ENCODE measurements at regions not wholly inside any gene's neighbourhood (a gene's known extent, or its start where the extent isn't known, plus 50 kb on each side); places are given as distances from the start of the nearest gene placed in this dataset.

GRCh38 chr4:81984746-81985145 lies 389.0 kb downstream of the HNRNPD start:
- BruUV-seq (replicated peaks): no TSS peak
- DNase-seq (ENCODE audit: unreplicated experiment): no peak
- Mint-ChIP-seq H3K9me3 (ENCODE audit: unreplicated experiment) (no peaks in the 10 kb centered on the region), H3K4me1 (ENCODE audit: insufficient read depth, unreplicated experiment) (no peaks in the 10 kb centered on the region), H3K36me3 (ENCODE audit: insufficient read depth, unreplicated experiment) (no peaks in the 10 kb centered on the region), H3K4me3 (ENCODE audit: unreplicated experiment) (no peak overlapping the region), H3K27me3 (ENCODE audit: insufficient read depth, unreplicated experiment) (no peaks in the 10 kb centered on the region), H3K27ac (ENCODE audit: low read depth, unreplicated experiment) (no peak overlapping the region)
- ChIA-PET CTCF (interaction anchor here (0.6 to 0.7 kb wide), 2 partner anchors 27 to 59 kb away, joined by 3 read pairs; no protein-coding TSS in a partner anchor), POLR2A (no interaction called here)
- intact Hi-C loops (cut with micrococcal nuclease): no loop called here
- TF ChIP-seq, protein P1, sequence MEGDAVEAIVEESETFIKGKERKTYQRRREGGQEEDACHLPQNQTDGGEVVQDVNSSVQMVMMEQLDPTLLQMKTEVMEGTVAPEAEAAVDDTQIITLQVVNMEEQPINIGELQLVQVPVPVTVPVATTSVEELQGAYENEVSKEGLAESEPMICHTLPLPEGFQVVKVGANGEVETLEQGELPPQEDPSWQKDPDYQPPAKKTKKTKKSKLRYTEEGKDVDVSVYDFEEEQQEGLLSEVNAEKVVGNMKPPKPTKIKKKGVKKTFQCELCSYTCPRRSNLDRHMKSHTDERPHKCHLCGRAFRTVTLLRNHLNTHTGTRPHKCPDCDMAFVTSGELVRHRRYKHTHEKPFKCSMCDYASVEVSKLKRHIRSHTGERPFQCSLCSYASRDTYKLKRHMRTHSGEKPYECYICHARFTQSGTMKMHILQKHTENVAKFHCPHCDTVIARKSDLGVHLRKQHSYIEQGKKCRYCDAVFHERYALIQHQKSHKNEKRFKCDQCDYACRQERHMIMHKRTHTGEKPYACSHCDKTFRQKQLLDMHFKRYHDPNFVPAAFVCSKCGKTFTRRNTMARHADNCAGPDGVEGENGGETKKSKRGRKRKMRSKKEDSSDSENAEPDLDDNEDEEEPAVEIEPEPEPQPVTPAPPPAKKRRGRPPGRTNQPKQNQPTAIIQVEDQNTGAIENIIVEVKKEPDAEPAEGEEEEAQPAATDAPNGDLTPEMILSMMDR (IDR thresholded peaks at IDR 0.05; ENCODE audit: unreplicated experiment): no peak

DNA sequence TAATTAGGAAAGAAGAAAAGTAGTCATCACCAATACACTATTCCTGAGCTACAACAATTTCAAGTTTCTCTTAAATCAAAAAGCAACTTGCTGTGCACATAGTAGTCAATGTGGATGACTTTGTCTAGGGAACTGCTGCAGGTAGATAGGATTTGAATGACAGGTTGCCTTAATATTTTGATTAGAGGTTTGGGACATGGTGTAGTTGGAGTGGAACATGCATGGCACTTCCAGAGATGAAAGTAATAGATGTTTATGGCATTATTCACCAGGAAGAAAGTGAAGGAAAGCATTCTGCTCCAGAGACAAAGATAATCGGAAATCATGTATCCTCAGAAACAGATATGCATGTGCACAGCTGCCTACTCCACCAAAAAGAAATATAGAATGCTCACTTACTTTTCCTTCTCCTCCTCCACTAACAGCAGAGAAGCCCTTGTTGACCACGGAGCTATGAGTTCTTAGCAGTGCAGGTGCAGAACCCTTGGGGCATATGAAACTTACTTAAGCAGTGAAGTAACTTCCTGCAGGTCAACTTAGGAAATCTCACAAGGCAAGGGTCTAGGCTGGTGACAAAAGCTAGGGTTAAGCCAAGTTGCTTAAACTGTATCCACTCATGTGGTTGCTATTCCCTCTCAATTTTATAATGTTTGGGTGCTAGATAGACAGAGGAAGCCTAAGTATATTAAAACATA lies 390.8 kb downstream of the HNRNPD start:
- CTCF ChIA-PET: interaction anchor here (0.5 to 0.6 kb wide), 2 partner anchors 286 to 576 kb away, joined by 3 read pairs; no protein-coding TSS in a partner anchor
- TF ChIP-seq, protein P1 (IDR thresholded peaks at IDR 0.05; ENCODE audit: unreplicated experiment): no peak
- intact Hi-C loops (cut with micrococcal nuclease): no loop called here
- Mint-ChIP-seq H3K27me3 (ENCODE audit: insufficient read depth, unreplicated experiment) (no peaks in the 10 kb centered on the region), H3K36me3 (ENCODE audit: insufficient read depth, unreplicated experiment) (no peaks in the 10 kb centered on the region), H3K27ac (ENCODE audit: low read depth, unreplicated experiment) (no peak overlapping the region), H3K9me3 (ENCODE audit: unreplicated experiment) (no peaks in the 10 kb centered on the region), H3K4me1 (ENCODE audit: insufficient read depth, unreplicated experiment) (no peaks in the 10 kb centered on the region), H3K4me3 (ENCODE audit: unreplicated experiment) (no peak overlapping the region)
- POLR2A ChIA-PET: no interaction called here
- DNase-seq (ENCODE audit: unreplicated experiment): no peak
- BruUV-seq (replicated peaks): no TSS peak

DNA sequence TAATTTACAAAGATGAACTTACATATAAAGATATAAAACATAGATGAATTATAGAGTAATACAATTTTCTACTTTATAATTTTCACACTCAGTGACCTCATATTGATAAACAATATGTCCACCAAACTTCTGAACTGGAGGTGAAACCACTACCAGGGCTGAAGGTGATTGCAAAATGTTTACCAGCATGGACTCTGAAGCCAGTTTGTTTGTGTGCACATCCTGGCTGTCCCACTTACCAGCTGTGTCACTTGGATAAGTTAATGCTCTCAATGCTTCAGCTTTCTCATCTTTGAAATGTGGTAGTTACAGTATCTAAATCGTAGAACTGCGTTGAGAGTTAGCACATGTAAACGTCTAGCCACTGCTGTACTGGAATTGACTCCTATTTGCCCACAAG lies 392.6 kb downstream of the HNRNPD start:
- Mint-ChIP-seq H3K4me1 (ENCODE audit: insufficient read depth, unreplicated experiment) (no peaks in the 10 kb centered on the region), H3K9me3 (ENCODE audit: unreplicated experiment) (no peaks in the 10 kb centered on the region)
- BruUV-seq (replicated peaks): no TSS peak

DNA sequence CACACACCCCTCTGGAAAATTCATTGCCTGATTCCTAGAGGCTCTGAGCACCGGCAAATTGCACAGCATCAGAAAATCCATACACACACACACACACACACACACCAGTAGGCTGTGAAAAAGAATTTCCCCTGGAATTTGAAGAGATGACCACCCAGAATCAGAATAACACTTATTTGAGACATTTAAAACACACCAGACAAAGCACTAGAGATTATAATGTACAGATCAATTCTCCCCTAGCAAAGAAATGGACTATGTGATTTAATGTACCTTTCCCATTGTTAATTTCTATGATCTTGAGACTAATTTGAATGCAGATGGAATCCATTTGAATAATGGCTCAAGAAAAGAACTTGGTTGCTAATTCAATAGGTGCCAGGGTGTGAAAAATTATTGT lies 399.3 kb downstream of the HNRNPD start:
- no peaks in the 10 kb centered on the region for H3K9me3 Mint-ChIP-seq (ENCODE audit: unreplicated experiment)
- intact Hi-C loops (cut with micrococcal nuclease): no loop called here
- H3K4me3 Mint-ChIP-seq (ENCODE audit: unreplicated experiment): no peak overlapping the region
- no peak overlapping the region for H3K27ac Mint-ChIP-seq (ENCODE audit: low read depth, unreplicated experiment)
- no peaks in the 10 kb centered on the region for H3K36me3 Mint-ChIP-seq (ENCODE audit: insufficient read depth, unreplicated experiment)
- ChIA-PET CTCF (no interaction called here), POLR2A (no interaction called here)
- H3K27me3 Mint-ChIP-seq (ENCODE audit: insufficient read depth, unreplicated experiment): no peaks in the 10 kb centered on the region
- no peaks in the 10 kb centered on the region for H3K4me1 Mint-ChIP-seq (ENCODE audit: insufficient read depth, unreplicated experiment)
- BruUV-seq (replicated peaks): no TSS peak
- DNase-seq (ENCODE audit: unreplicated experiment): no peak
- TF ChIP-seq, protein P1 (IDR thresholded peaks at IDR 0.05; ENCODE audit: unreplicated experiment): no peak

More for the DNA sequence above, 392.6 kb downstream of the HNRNPD start:
- Mint-ChIP-seq H3K36me3 (ENCODE audit: insufficient read depth, unreplicated experiment) (no peaks in the 10 kb centered on the region), H3K27ac (ENCODE audit: low read depth, unreplicated experiment) (no peak overlapping the region), H3K4me3 (ENCODE audit: unreplicated experiment) (no peak overlapping the region), H3K27me3 (ENCODE audit: insufficient read depth, unreplicated experiment) (no peaks in the 10 kb centered on the region)
- TF ChIP-seq, protein P1 (IDR thresholded peaks at IDR 0.05; ENCODE audit: unreplicated experiment): no peak
- intact Hi-C loops (cut with micrococcal nuclease): no loop called here
- DNase-seq (ENCODE audit: unreplicated experiment): no peak
- CTCF ChIA-PET: no interaction called here
- POLR2A ChIA-PET: no interaction called here
